ENCODE measurements at regions not wholly inside any gene's neighbourhood (a gene's known extent, or its start where the extent isn't known, plus 50 kb on each side); places are given as distances from the start of the nearest gene placed in this dataset.
"Not testable (repeated sequence)": the region's sequence is repeated elsewhere in the genome, so short reads cannot be mapped to it uniquely, and the experiment has no call there.

DNA sequence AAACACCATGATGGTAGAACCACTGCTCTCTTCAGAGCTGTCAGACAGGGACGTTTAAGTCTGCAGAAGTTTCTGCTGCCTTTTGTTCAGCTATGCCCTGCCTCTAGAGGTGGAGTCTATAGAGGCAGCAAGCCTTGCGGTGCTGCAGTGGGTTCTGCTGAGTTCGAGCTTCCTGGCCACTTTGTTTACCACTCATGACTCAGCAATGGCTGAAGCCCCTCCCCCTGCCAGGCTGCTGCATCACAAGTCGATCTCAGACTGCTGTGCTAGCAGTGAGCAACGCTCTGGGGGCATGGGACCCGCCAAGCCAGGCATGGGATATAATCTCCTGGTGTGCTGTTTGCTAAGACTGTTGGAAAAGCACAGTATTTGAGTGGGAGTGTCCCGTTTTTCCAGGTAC, 229.5 kb upstream of the WDFY3 start:
- H3K36me3 ChIP-seq (ENCODE audit: control insufficient read depth, insufficient read depth, low read length); H3K4me1 ChIP-seq (replicated peaks in 1 of 2; ENCODE audit: control insufficient read depth in 2 of 2, insufficient read depth in 2 of 2, low read length in 2 of 2); in situ Hi-C loops (cut with MboI); BruUV-seq (replicated peaks); intact Hi-C loops (cut with micrococcal nuclease); CTCF ChIA-PET (ENCODE audit: low intra/inter-chr PET ratio); FAIRE-seq; H3K27me3 ChIP-seq (ENCODE audit: control insufficient read depth in 2 of 2, insufficient read depth in 2 of 2, low read length in 2 of 2); H4K20me1 ChIP-seq (replicated peaks; ENCODE audit: control insufficient read depth, insufficient read depth, low read length); H3K9me1 ChIP-seq (ENCODE audit: control insufficient read depth, insufficient read depth, low read length); POLR2A ChIA-PET; H3K79me2 ChIP-seq (ENCODE audit: control insufficient read depth, insufficient read depth, low read length); H3K9me3 ChIP-seq (replicated peaks; ENCODE audit: control insufficient read depth, insufficient read depth, low read depth, low read length); H3K9ac ChIP-seq (ENCODE audit: insufficient read depth in 1 of 2, low read depth in 2 of 2, low read length in 2 of 2); TF ChIP-seq JUND (IDR thresholded peaks at IDR 0.05; ENCODE audit: borderline replicate concordance, low read depth, low read length); ATF1 (CRISPR knock-in tag; IDR thresholded peaks at IDR 0.05): not testable (repeated sequence)
- Histone ChIP-seq H2AFZ (ENCODE audit: low read depth, low read length) (peak overlapping the region; percentile 81), H3K4me3 (0 out of 2 replicates have a peak overlapping the region, but pooled peaks have one; percentile 16), H3K4me2 (ENCODE audit: insufficient read depth, low read length) (peak overlapping the region; percentile 65), H3K27ac (ENCODE audit: extremely low read depth, low read depth, low read length) (peak overlapping the region; percentile 30; the same call in 1 of the 3 replicates)
- ATAC-seq (peak; percentile 91), DNase-seq (ENCODE audit: extremely low read depth in 1 of 4, low spot score in 3 of 4) (peak; percentile 11 to 54 (median 12))
- 0% methylated on average over 5 of the region's 7 CpGs for WGBS (ENCODE audit: insufficient coverage, low coverage, missing lambda C conversion rate)
- TF ChIP-seq CTBP1 (IDR thresholded peaks at IDR 0.05; ENCODE audit: borderline replicate concordance) (peak; percentile 21; the same call in 1 of the 2 replicates), MAFG (tag; conservative IDR thresholded peaks at IDR 0.05) (peak; percentile 74), C11orf30 (IDR thresholded peaks at IDR 0.05; ENCODE audit: low read depth) (peak; percentile 75), JUND (tag; IDR thresholded peaks at IDR 0.05; ENCODE audit: borderline replicate concordance, low read depth, low read length) (peak; percentile 12; the same call in 1 of the 3 replicates), ATF1 (tag; IDR thresholded peaks at IDR 0.05) (0 out of 2 replicates have a peak, but pooled peaks have one; percentile 21), ZBTB17 (CRISPR knock-in tag; IDR thresholded peaks at IDR 0.05) (peak; percentile 85), ZNF316 (IDR thresholded peaks at IDR 0.05) (peak; percentile 81), FOSL1 (tag; conservative IDR thresholded peaks at IDR 0.05) (peak; percentile 41; the same call in 1 of the 2 replicates), NFE2 (IDR thresholded peaks at IDR 0.05; ENCODE audit: low read depth) (peak; percentile 86), BACH1 (tag; IDR thresholded peaks at IDR 0.05) (peak; percentile 92), DPF2 (IDR thresholded peaks at IDR 0.05) (0 out of 2 replicates have a peak, but pooled peaks have one; percentile 14), MAFK (IDR thresholded peaks at IDR 0.05; ENCODE audit: low read length) (peak; percentile 58; the same call in 1 of the 2 replicates)
- TF ChIP-seq, protein P1, sequence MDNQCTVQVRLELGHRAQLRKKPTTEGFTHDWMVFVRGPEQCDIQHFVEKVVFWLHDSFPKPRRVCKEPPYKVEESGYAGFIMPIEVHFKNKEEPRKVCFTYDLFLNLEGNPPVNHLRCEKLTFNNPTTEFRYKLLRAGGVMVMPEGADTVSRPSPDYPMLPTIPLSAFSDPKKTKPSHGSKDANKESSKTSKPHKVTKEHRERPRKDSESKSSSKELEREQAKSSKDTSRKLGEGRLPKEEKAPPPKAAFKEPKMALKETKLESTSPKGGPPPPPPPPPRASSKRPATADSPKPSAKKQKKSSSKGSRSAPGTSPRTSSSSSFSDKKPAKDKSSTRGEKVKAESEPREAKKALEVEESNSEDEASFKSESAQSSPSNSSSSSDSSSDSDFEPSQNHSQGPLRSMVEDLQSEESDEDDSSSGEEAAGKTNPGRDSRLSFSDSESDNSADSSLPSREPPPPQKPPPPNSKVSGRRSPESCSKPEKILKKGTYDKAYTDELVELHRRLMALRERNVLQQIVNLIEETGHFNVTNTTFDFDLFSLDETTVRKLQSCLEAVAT (IDR thresholded peaks at IDR 0.05), result 0 out of 4 replicates have a peak, but pooled peaks of 1 of the 2 experiments have one; percentile 25

Measured in K562 (cell line).